GM12864 (cell line): ENCODE measurements at regions not wholly inside any gene's neighbourhood (a gene's known extent, or its start where the extent isn't known, plus 50 kb on each side); places are given as distances from the start of the nearest gene placed in this dataset.

Experiments
- DNase-seq: peaks from one replicate; pipeline ENCODE4 v3.0.0-alpha.2; 2011; ENCODE audit warnings: low read depth
- H3K4me3 ChIP-seq: 2 replicates; pipeline ENCODE4 v1.5.1; 2011; ENCODE audit warnings: mild to moderate bottlenecking, low read depth, low read length, control low read depth
- CTCF ChIP-seq: IDR thresholded peaks from 2 replicates; pipeline ENCODE4 v1.5.1; 2011; ENCODE audit warnings: low read depth, mild to moderate bottlenecking, moderate library complexity, low read length, control low read depth, inconsistent platforms; ENCODE audit errors: missing control alignments

GRCh38 chr2:66382091-66382490 lies 52.8 kb upstream of the MEIS1 start:
- no peak for DNase-seq
- TF ChIP-seq CTCF, result no peak
- no peak overlapping the region for H3K4me3 ChIP-seq

DNA sequence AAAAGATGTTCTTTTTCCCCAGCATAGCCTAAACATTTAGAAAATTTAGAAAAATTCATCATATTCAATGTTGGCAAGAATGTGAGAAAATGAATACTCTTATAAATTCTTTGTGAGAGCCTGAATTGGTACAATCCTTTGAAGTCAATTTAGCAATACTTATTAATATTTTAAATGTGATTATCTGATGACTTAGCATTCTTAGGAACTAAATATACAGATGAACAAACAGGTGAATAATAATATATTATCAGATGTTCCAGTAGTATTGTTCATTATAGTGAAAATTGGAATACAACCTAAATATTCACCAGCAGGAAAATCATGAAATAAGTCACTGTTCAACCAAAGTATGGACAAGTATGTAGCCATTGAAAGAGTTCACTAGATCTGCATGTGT lies 55.5 kb upstream of the MEIS1 start:
- no peak for TF ChIP-seq CTCF
- DNase-seq, result no peak
- no peak overlapping the region for H3K4me3 ChIP-seq

GRCh38 chr2:66377832-66378231 lies 57.1 kb upstream of the MEIS1 start:
- no peak for TF ChIP-seq CTCF
- H3K4me3 ChIP-seq, result no peak overlapping the region
- DNase-seq, result no peak

DNA sequence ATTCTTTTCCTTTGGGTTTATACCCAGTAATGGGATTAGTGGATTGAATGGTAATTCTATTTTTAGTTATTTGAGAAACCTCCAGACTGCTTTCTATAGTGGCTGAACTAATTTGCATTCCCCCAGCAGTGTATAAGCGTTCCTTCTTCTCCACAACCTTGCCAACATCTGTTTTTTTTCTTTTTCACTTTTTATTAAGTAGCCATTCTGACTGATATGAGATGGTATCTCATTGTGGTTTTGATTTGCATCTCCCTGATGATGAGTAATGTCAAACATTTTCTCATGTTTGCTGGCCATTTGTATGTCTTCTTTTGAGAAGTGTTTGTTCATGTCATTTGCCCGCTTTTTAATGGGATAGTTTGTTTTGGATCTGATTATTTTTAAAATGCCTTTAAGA lies 64.1 kb upstream of the MEIS1 start:
- TF ChIP-seq CTCF, result no peak
- DNase-seq, result no peak
- H3K4me3 ChIP-seq, result no peak overlapping the region

DNA sequence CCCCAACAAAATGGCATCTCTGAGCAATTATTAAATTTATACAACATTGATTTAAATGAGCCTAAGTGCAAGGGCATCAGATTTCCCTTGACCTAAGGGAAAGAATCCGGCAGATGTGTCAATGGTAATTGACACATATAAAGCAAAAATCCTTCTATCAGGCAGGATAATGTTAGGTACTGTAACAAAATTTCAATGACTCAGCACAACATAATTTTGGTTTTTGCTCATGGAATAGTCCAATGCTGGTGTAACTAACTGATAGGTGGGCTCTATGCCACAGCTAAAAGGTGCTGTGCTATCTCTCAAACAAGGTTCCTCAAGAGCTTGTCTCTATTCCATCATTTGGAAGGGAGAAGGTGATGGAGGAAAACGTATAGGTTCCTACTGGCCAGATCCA lies 68.3 kb upstream of the MEIS1 start:
- H3K4me3 ChIP-seq, result no peak overlapping the region
- DNase-seq, result no peak
- no peak for TF ChIP-seq CTCF

DNA sequence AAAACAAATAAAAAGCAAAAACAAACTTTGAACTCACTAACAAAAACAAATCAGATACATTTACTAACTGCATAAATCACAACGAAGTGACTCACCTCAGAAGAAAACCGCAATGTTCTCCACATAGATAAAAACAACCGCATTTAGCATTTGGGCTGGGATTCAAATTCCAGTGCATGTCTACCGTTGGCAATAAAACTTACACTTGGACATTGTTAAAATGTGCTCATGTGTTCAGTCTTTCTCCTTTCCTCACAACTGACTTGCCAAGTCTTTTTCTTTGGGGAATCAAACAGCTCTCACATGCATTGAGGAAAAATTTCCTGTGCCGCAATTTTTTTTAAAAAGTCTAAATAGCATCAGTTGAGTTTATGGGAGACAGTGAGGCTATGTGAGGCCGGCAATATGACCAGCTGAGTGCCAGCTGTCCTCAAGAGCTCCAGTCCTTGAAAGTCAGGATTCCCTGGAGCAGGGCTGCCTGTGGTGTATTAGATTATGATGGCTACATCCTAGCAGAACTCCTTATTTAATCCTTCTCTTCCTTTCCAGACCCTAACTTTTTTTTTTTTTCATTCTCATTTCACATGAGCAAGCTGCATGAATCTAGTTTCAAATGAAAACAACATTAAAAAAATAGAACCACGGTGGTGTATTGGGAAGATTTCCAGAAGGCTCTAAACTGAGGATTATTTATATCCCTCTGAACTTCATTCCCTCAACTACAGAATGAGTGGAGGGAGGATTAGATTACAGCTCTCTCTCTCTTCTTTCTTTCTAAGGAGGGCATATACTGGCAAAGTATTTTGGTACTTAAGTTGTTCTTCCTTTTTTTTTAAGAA lies 70.2 kb upstream of the MEIS1 start:
- DNase-seq, result no peak
- no peak for TF ChIP-seq CTCF
- H3K4me3 ChIP-seq, result no peak overlapping the region

DNA sequence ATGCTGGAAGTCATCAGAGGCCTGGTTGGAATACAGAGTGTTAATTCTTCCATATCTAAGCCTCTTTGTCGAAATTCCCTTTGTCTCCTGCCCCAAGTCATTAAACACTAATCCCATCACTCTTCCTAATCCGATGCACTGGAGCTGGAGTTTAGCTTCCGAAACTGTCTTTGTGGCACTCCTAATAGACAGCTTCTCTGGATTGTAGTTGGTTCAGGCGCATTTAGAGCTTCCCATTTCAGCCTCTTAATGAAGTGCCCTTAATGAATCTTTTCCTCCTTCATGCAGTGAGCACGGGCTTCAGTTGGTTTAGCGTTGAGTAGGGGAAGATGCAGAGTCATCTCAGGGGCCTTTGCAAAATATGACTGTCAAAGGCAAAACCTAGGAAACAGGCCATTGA lies 72.2 kb upstream of the MEIS1 start:
- no peak for TF ChIP-seq CTCF
- no peak for DNase-seq
- no peak overlapping the region for H3K4me3 ChIP-seq
